ENCODE measurements at regions not wholly inside any gene's neighbourhood (a gene's known extent, or its start where the extent isn't known, plus 50 kb on each side); places are given as distances from the start of the nearest gene placed in this dataset.

- Histone ChIP-seq H3K4me1 (ENCODE audit: control insufficient read depth, extremely low read depth, insufficient read depth, low read length) (peaks cover 15% of the 10 kb centered on the region), H3K4me2 (ENCODE audit: insufficient read depth, low read length) (no peak overlapping the region), H3K36me3 (ENCODE audit: control insufficient read depth in 2 of 2, extremely low read depth in 1 of 2, insufficient read depth in 2 of 2, low read length in 2 of 2) (no peaks in the 10 kb centered on the region), H3K4me3 (replicated peaks in 1 of 3; ENCODE audit: insufficient read depth in 1 of 3, low read depth in 1 of 3, low read length in 3 of 3) (no peak overlapping the region), H2AFZ (ENCODE audit: low read depth, low read length) (no peak overlapping the region), H3K9ac (replicated peaks; ENCODE audit: extremely low read depth, insufficient read depth, low read length) (no peak overlapping the region), H3K79me2 (ENCODE audit: control insufficient read depth, insufficient read depth, low read length) (no peaks in the 10 kb centered on the region), H3K27ac (ENCODE audit: insufficient read depth, low read depth, low read length) (no peak overlapping the region), H4K20me1 (replicated peaks; ENCODE audit: control insufficient read depth, extremely low read depth, insufficient read depth, low read length) (no peaks in the 10 kb centered on the region), H3K27me3 (ENCODE audit: control insufficient read depth in 2 of 2, insufficient read depth in 2 of 2, low read length in 2 of 2) (no peaks in the 10 kb centered on the region), H3K9me3 (replicated peaks; ENCODE audit: control insufficient read depth, insufficient read depth, low read length) (no peaks in the 10 kb centered on the region), H3K9me1 (replicated peaks; ENCODE audit: control insufficient read depth, extremely low read depth, insufficient read depth, low read length) (no peaks in the 10 kb centered on the region)
- DNase-seq (ENCODE audit: low read depth, low spot score): no peak
- intact Hi-C loops (cut with micrococcal nuclease): loop anchor here (5.0 kb wide), 1 partner anchor 99 kb away; no protein-coding TSS in a partner anchor
- no peak for FAIRE-seq
- dilution Hi-C loops (cut with MboI; ENCODE audit: extremely low pct_ligation_motif_present, low sequenced_read_pairs): no loop called here
- ChIA-PET CTCF (no interaction called here), POLR2A (no interaction called here)
- TF ChIP-seq POLR2A (IDR thresholded peaks at IDR 0.05; ENCODE audit: low read depth, low read length) (no peak), MYC (IDR thresholded peaks at IDR 0.05; ENCODE audit: low read depth, low read length) (no peak), GATA2 (IDR thresholded peaks at IDR 0.05; ENCODE audit: insufficient read depth, insufficient read length, low read depth, low read length) (no peak), EZH2 (IDR thresholded peaks at IDR 0.05; ENCODE audit: borderline replicate concordance, low read depth, low read length, severe bottlenecking) (no peak), FOS (IDR thresholded peaks at IDR 0.05; ENCODE audit: borderline replicate concordance, insufficient read depth, low read length) (no peak), POLR2AphosphoS5 (IDR thresholded peaks at IDR 0.05; ENCODE audit: insufficient read depth, low read depth, low read length) (no peak), JUN (IDR thresholded peaks at IDR 0.05; ENCODE audit: borderline replicate concordance, insufficient read depth, insufficient read length, low read depth) (no peak), MAX (IDR thresholded peaks at IDR 0.05; ENCODE audit: insufficient read depth, insufficient read length) (no peak), CTCF (IDR thresholded peaks at IDR 0.05; ENCODE audit: extremely low read depth in 1 of 2, insufficient read depth in 1 of 2, low read depth in 1 of 2, low read length in 2 of 2) (no peak)
- no TSS peak for BruUV-seq (replicated peaks)
These were observed 200.0 kb downstream of the AUH start for GRCh38 chr9:91161465-91162300.
